ENCODE measurements at regions not wholly inside any gene's neighbourhood (a gene's known extent, or its start where the extent isn't known, plus 50 kb on each side); places are given as distances from the start of the nearest gene placed in this dataset.

DNA sequence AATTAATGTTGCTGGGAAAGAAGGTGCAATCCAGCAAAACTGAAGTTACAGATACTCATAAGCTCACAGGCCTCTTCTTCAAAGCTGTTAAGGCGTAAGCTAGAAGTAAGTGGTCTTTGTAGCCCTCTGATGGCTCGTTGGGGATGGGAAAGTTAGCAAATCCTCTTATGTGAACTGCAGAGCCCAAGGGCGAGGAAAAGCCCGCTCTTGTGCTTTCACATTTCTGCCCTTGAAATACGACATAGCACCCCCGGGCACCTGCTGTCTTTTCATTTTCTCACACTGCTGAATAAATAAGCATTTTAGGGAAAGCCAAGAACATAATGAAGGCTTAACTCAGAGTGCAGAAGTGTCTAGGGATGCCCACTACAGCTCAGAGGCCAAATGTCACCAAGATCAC lies 73.1 kb upstream of the SORBS2 start:
- no peak for TF ChIP-seq POLR2A (IDR thresholded peaks at IDR 0.05)
- TF ChIP-seq, protein P1, sequence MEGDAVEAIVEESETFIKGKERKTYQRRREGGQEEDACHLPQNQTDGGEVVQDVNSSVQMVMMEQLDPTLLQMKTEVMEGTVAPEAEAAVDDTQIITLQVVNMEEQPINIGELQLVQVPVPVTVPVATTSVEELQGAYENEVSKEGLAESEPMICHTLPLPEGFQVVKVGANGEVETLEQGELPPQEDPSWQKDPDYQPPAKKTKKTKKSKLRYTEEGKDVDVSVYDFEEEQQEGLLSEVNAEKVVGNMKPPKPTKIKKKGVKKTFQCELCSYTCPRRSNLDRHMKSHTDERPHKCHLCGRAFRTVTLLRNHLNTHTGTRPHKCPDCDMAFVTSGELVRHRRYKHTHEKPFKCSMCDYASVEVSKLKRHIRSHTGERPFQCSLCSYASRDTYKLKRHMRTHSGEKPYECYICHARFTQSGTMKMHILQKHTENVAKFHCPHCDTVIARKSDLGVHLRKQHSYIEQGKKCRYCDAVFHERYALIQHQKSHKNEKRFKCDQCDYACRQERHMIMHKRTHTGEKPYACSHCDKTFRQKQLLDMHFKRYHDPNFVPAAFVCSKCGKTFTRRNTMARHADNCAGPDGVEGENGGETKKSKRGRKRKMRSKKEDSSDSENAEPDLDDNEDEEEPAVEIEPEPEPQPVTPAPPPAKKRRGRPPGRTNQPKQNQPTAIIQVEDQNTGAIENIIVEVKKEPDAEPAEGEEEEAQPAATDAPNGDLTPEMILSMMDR (IDR thresholded peaks at IDR 0.05), result no peak
- H3K9me3 ChIP-seq, result peaks cover 0 to 21% (median 4%) of the 10 kb centered on the region in 12 donors
- no peak overlapping the region for H3K27ac ChIP-seq
- intact Hi-C loops (cut with DNase I), result loop anchor here in 1 of 10 donors (10.0 kb wide), 1 partner anchor 140 kb away; no protein-coding TSS in a partner anchor
- H3K4me3 ChIP-seq, result no peak overlapping the region
- H3K27me3 ChIP-seq, result no peaks in the 10 kb centered on the region
- 88 to 95% (median 92%) methylated on average over 6 of the region's 6 CpGs for WGBS, 4 donors
- no peaks in the 10 kb centered on the region for H3K36me3 ChIP-seq
- no peak for DNase-seq
- H3K4me1 ChIP-seq, result peaks cover 0 to 4% (median 0%) of the 10 kb centered on the region in 12 donors
- no peak for ATAC-seq

DNA sequence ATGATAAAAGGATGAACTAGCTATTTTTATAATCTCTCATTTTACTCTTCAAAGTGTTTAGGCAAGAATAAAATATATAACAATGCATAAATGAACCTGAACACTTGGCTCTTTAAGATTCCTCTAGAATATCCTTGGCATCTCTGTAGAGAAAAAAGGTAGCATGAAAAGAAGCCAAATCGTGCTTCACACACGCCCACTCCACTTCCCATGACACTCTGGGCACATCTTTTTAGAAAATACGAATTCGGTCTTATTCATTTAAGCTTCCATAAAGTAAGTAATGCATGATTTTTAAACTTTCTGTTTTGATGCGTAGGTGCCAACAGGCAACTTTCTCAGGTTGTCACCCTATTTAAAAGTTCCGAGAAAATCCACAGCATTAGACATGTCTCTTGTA lies 73.6 kb upstream of the SORBS2 start:
- ATAC-seq, result no peak
- H3K4me3 ChIP-seq, result no peak overlapping the region
- H3K9me3 ChIP-seq, result peaks cover 0 to 21% (median 4%) of the 10 kb centered on the region in 12 donors
- no peak for DNase-seq
- H3K27ac ChIP-seq, result no peak overlapping the region
- peaks cover 0 to 7% (median 0%) of the 10 kb centered on the region in 12 donors for H3K4me1 ChIP-seq
- intact Hi-C loops (cut with DNase I), result loop anchor here in 1 of 10 donors (10.0 kb wide), 1 partner anchor 139 kb away; no protein-coding TSS in a partner anchor
- H3K27me3 ChIP-seq, result no peaks in the 10 kb centered on the region
- TF ChIP-seq, protein P1 (IDR thresholded peaks at IDR 0.05), result no peak
- no peak for TF ChIP-seq POLR2A (IDR thresholded peaks at IDR 0.05)
- no peaks in the 10 kb centered on the region for H3K36me3 ChIP-seq
- WGBS, 4 donors, result 79 to 95% (median 86%) methylated on average over 6 of the region's 6 CpGs

DNA sequence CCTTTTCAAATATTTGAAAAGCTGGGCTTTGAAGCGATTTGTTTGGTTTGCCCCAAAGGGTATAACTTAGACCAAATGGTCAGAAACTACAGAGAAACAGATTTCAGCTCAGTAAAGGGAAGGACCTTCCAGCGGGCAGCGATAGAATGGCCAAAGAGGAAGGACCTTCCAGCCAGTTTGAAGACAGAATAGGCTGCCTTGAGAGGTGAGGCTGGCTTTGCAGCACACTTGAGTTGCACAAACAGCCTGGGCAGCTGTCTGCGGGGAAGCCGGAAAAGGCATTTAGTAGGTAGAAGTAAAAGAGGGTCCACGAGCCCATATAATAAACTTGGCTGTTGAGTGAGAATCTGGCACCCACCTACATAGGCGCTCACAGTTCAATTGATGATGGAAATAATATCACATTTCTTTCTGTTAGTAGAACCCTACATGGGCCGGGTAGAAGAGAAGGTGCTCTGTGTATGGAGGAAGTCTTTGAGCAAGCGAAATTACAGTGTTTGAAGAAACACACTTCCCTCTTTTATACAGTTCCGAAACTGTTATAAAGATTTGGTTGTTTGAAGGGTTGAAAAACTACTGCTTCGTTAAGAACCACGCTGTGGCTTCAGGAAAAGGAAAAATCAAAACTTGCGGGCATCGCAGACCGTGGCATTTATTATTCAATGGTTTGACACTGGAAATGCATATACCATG lies 75.0 kb upstream of the SORBS2 start:
- intact Hi-C loops (cut with DNase I), result loop anchor here in 1 of 10 donors (10.0 kb wide), 1 partner anchor 138 kb away; no protein-coding TSS in a partner anchor
- Histone ChIP-seq H3K27me3 (no peaks in the 10 kb centered on the region), H3K36me3 (no peaks in the 10 kb centered on the region), H3K4me3 (no peak overlapping the region), H3K9me3 (peaks cover 0 to 20% (median 4%) of the 10 kb centered on the region in 12 donors), H3K27ac (no peak overlapping the region), H3K4me1 (peaks cover 0 to 10% (median 0%) of the 10 kb centered on the region in 12 donors)
- TF ChIP-seq, protein P1 (IDR thresholded peaks at IDR 0.05), result no peak
- TF ChIP-seq POLR2A (IDR thresholded peaks at IDR 0.05), result no peak
- 81 to 87% (median 86%) methylated on average over 15 of the region's 15 CpGs for WGBS, 4 donors
- DNase-seq (no peak), ATAC-seq (no peak)

DNA sequence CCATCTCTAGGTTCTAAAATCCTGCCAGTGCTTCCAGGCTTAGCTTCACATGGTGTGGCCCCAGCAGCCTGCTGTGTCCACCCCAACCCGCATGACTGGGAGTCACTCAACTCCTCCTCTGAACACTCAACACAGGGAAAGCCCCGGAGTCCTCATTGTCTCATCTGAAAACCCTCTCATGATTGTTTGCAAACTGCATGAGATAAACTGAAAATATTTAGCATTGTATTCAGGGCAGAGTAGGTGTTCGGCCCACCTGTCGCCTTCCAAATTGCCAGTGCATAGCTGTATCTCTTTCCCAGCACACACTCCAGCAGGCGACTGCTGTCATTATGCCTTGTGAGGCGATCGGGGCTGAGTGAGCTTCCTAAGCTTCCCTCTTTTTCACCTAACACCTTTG lies 76.7 kb upstream of the SORBS2 start:
- ATAC-seq (no peak), DNase-seq (no peak)
- H3K4me1 ChIP-seq, result peaks cover 0 to 10% (median 0%) of the 10 kb centered on the region in 12 donors
- 94 to 98% (median 96%) methylated on average over 7 of the region's 7 CpGs for WGBS, 4 donors
- no peaks in the 10 kb centered on the region for H3K36me3 ChIP-seq
- no peaks in the 10 kb centered on the region for H3K27me3 ChIP-seq
- intact Hi-C loops (cut with DNase I), result loop anchor here in 1 of 10 donors (10.0 kb wide), 1 partner anchor 136 kb away; no protein-coding TSS in a partner anchor
- peaks cover 0 to 10% (median 1%) of the 10 kb centered on the region in 12 donors for H3K9me3 ChIP-seq
- H3K27ac ChIP-seq, result no peak overlapping the region
- H3K4me3 ChIP-seq, result no peak overlapping the region
- TF ChIP-seq, protein P1 (IDR thresholded peaks at IDR 0.05), result no peak
- TF ChIP-seq POLR2A (IDR thresholded peaks at IDR 0.05), result no peak

Measured in heart left ventricle (tissue), 16 donors.